Naive thymus-derived CD8-positive, alpha-beta T cell (primary cell): ENCODE measurements at regions not wholly inside any gene's neighbourhood (a gene's known extent, or its start where the extent isn't known, plus 50 kb on each side); places are given as distances from the start of the nearest gene placed in this dataset.
"Not testable (repeated sequence)": the region's sequence is repeated elsewhere in the genome, so short reads cannot be mapped to it uniquely, and the experiment has no call there.

Source experiments
- ATAC-seq, 2 donors: fragments of 150-1000 bp; cut with Tn5 transposase in 1 of 2; sonication (Bioruptor Pico), chemical (Tn5 transposase) in 1 of 2; 1 replicate in 1 of 2; 2 replicates in 1 of 2; pipeline ENCODE4 v1.10.0; 2021; ENCODE audit warnings: mild to moderate bottlenecking in 2 of 2, moderate library complexity in 2 of 2
- POLR2A ChIA-PET: fragments of 350-600 bp; sonication (Branson Sonifier 250); formaldehyde crosslinking; loops from one replicate; lab custom pipeline; 2021; ENCODE audit warnings: antibody characterized with exemption; lab: Charles Lee
- DNase-seq, 10 donors: peaks; one replicate each; pipeline versions ENCODE4 v3.0.0 to v3.0.0-alpha.2; 2020 to 2022
- H3K27ac Mint-ChIP-seq, 10 donors: one replicate each; pipeline ENCODE4 v1.8.0; 2020 to 2022; ENCODE audit warnings: mild to moderate bottlenecking in 10 of 10, mixed read lengths in 10 of 10, moderate library complexity in 4 of 10, inconsistent platforms in 1 of 10
- H3K27me3 Mint-ChIP-seq, 5 donors: one replicate each; pipeline ENCODE4 v1.8.0; 2021 to 2022; ENCODE audit warnings: mixed read lengths in 5 of 5
- H3K36me3 Mint-ChIP-seq, 3 donors: one replicate each; pipeline ENCODE4 v1.8.0; 2020 to 2022; ENCODE audit warnings: mixed read lengths in 3 of 3, mild to moderate bottlenecking in 2 of 3, inconsistent platforms in 1 of 3
- H3K4me1 Mint-ChIP-seq, 4 donors: one replicate each; pipeline ENCODE4 v1.8.0; 2021 to 2022; ENCODE audit warnings: mixed read lengths in 4 of 4
- H3K4me3 Mint-ChIP-seq, 10 donors: one replicate each; pipeline ENCODE4 v1.8.0; 2020 to 2022; ENCODE audit warnings: mild to moderate bottlenecking in 10 of 10, mixed read lengths in 10 of 10, moderate library complexity in 6 of 10, inconsistent platforms in 1 of 10
- H3K9me3 Mint-ChIP-seq, 9 donors: one replicate each; pipeline ENCODE4 v1.8.0; 2020 to 2022; ENCODE audit warnings: mixed read lengths in 9 of 9, mild to moderate bottlenecking in 3 of 9, inconsistent platforms in 1 of 9, moderate library complexity in 1 of 9

DNA sequence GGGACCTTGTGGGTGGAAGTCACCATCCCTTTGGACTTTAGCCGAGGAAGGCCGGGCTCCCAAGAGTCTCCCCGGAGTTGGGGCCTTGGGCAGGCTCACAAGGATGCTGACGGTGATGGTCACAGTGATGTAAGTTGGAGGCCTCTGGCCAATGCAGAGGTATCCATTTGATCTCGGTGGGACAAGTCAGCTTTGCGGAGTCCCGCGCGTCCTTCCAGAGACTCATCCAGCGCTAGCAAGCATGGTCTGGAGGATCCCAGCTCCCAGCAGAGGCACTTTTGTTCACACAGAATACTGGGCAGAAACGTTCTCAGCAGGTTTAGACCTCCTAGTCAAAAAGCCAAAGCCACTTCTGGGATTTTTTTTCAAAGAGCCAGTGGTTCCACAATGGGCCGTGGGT, 103.8 kb upstream of the ANKRD30BL start:
- DNase-seq, POLR2A ChIA-PET, H3K27ac Mint-ChIP-seq: not testable (repeated sequence)

DNA sequence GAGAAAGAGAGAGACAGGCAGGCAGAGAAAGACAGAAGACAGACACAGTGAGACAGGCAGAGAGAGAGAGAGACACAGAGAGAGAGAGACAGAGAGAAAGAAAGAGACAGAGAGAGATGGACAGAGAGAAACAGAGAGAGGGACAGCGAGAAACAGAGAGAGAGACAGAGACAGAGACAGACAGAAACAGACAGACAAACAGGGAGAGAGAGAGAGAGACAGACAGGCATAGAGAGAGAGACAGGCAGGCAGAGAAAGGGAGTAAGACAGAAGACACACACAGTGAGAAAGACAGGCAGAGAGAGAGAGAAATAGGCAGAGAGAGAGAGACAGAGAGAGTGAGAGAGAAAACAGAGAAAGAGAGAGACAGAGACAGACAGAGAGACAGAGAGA, 105.3 kb upstream of the ANKRD30BL start:
- H3K9me3 Mint-ChIP-seq: no peaks in the 10 kb centered on the region
- peaks cover 0 to 9% (median under 1%) of the 10 kb centered on the region in 5 donors for H3K27me3 Mint-ChIP-seq
- POLR2A ChIA-PET: no interaction called here
- ATAC-seq (no peak), DNase-seq (no peak)
- H3K4me1 Mint-ChIP-seq: peaks cover 0 to 4% (median 2%) of the 10 kb centered on the region in 4 donors
- no peak overlapping the region for H3K4me3 Mint-ChIP-seq
- no peaks in the 10 kb centered on the region for H3K36me3 Mint-ChIP-seq
- H3K27ac Mint-ChIP-seq: no peak overlapping the region

More for the DNA sequence above, 103.8 kb upstream of the ANKRD30BL start:
- H3K36me3 Mint-ChIP-seq, ATAC-seq, H3K9me3 Mint-ChIP-seq, H3K4me1 Mint-ChIP-seq, H3K4me3 Mint-ChIP-seq: not testable (repeated sequence)
- peaks cover 0 to 11% (median 2%) of the 10 kb centered on the region in 5 donors for H3K27me3 Mint-ChIP-seq

- POLR2A ChIA-PET, H3K4me3 Mint-ChIP-seq, H3K27ac Mint-ChIP-seq, H3K27me3 Mint-ChIP-seq, H3K4me1 Mint-ChIP-seq, ATAC-seq, H3K36me3 Mint-ChIP-seq, H3K9me3 Mint-ChIP-seq: not testable (repeated sequence)
- DNase-seq: peak in 1 of 10 donors; percentile 12
These were observed 105.9 kb upstream of the ANKRD30BL start for GRCh38 chr2:132267498-132268283.

DNA sequence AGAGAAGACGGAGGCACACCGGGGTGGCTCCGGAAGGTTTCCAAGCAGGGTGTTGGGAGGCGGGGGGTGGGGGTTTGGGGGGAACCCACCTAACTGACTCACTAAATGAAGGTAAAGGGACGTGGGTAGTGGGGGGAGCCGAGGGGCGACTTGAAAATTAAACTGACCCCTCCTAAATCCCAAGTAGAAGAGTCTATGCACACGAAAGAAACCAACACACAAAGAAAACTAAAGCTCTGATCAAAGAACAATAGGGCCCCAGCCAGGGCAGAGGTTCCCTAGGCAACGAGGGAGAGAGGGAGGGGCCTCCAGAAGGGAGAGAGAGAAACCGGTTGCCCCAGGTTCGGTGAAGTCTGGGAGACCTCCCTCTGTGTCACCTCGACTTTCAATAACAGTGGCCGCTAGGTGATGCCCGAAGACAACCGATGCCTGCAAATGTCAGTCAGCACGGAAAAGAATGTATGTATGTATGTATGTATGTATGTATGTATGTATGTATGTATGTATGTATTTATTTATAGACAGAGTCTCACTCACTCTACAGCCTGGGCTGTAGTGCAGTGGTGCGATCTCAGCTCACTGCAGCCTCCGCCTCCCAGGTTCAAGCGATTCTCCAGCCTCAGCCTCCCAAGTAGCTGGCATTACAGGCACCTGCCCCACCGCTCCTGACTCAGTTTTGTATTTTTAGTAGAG, 106.7 kb upstream of the ANKRD30BL start:
- peak overlapping the region in 2 of 10 donors; percentile 46 to 69 for H3K4me3 Mint-ChIP-seq
- peak overlapping the region in 4 of 10 donors; percentile 15 to 83 (median 56) for H3K27ac Mint-ChIP-seq
- DNase-seq (peak in 8 of 10 donors; percentile 11 to 63 (median 44)), ATAC-seq (peak in 1 of 2 donors; percentile 29)
- H3K9me3 Mint-ChIP-seq, H3K4me1 Mint-ChIP-seq, H3K36me3 Mint-ChIP-seq, POLR2A ChIA-PET, H3K27me3 Mint-ChIP-seq: not testable (repeated sequence)

DNA sequence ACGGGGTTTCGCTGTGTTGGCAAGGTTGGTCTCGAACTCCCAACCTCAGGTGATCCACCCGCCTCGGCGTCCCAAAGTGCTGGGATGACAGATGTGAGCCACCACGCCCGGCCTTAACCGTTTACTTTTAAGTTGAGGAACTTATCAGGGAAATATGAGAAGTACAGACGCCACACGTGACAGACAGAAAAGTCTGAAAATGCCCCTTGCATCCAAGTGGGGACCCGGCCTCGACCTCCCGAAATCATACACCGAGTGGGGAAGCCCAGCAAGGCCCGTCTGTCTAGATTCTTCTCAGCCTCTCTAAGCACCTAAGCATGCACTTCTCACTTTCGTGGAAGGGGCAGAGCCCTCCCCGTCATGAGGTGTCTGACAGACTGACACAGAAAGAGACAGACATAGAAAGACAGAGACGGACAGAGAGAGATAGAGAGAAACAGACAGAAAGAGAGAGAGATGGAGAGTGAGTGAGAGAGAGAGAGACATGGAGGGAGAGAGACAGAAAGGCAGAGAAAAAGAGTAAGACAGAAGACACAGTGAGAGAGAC, 107.3 kb upstream of the ANKRD30BL start:
- Mint-ChIP-seq H3K9me3 (peaks cover 0 to 2% (median 0%) of the 10 kb centered on the region in 9 donors), H3K4me1 (peaks cover 0 to 4% (median 2%) of the 10 kb centered on the region in 4 donors), H3K4me3 (peak overlapping the region in 1 of 10 donors; percentile 46), H3K27me3 (peaks cover 0 to 8% (median 0%) of the 10 kb centered on the region in 5 donors), H3K27ac (no peak overlapping the region), H3K36me3 (no peaks in the 10 kb centered on the region)
- ATAC-seq (no peak), DNase-seq (no peak)
- POLR2A ChIA-PET: no interaction called here

DNA sequence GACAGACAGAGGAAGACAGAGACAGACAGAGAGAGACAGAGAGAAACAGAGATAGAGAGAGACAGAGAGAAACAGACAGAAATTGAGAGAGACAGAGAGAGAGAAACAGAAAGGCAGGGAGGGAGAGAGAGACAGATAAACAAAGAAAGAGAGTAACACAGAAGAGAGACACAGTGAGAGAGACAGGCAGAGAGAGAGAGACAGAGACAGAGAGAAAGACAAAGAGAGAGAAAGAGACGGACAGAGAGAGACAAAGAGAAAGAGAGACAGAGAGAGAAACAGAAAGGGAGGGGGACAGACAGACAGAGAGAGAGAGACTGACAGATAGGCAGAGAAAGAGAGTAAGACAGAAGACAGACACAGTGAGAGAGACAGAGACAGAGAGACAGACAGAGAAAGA, 108.5 kb upstream of the ANKRD30BL start:
- Mint-ChIP-seq H3K36me3 (no peaks in the 10 kb centered on the region), H3K4me3 (no peak overlapping the region), H3K27ac (no peak overlapping the region), H3K4me1 (peaks cover 0 to 4% (median 2%) of the 10 kb centered on the region in 4 donors), H3K27me3 (peaks cover 0 to 11% (median 3%) of the 10 kb centered on the region in 5 donors), H3K9me3 (peaks cover 0 to 2% (median 0%) of the 10 kb centered on the region in 9 donors)
- POLR2A ChIA-PET: no interaction called here
- ATAC-seq: no peak
- DNase-seq: no peak

GRCh38 chr2:132270981-132271546, 109.3 kb upstream of the ANKRD30BL start:
- peaks cover 0 to 2% (median 0%) of the 10 kb centered on the region in 3 donors for H3K36me3 Mint-ChIP-seq
- POLR2A ChIA-PET: no interaction called here
- peaks cover 0 to 4% (median 2%) of the 10 kb centered on the region in 4 donors for H3K4me1 Mint-ChIP-seq
- H3K27me3 Mint-ChIP-seq: peaks cover 0 to 11% (median 3%) of the 10 kb centered on the region in 5 donors
- DNase-seq (no peak), ATAC-seq (no peak)
- H3K9me3 Mint-ChIP-seq: peaks cover 0 to 2% (median 0%) of the 10 kb centered on the region in 9 donors
- H3K27ac Mint-ChIP-seq: no peak overlapping the region
- no peak overlapping the region for H3K4me3 Mint-ChIP-seq

DNA sequence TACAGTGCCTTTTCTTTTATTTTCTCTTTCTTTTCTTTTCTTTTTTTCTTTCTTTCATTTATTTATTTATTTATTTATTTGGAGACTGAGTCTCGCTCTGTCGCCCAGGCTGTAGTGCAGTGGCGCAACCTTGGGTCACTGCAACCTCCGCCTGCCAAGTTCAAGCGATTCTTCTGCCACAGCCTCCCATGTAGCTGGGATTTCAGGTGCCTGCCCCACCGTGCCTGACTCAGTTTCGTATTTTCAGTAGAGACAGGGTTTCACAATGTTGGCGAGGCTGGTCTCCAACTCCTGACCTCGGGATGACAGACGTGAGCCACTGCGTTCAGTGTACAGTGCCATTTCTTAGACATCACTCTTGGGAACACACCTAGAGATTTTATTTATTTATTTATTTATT, 110.0 kb upstream of the ANKRD30BL start:
- H3K4me1 Mint-ChIP-seq, H3K27ac Mint-ChIP-seq, H3K9me3 Mint-ChIP-seq, H3K4me3 Mint-ChIP-seq, DNase-seq, ATAC-seq, POLR2A ChIA-PET, H3K36me3 Mint-ChIP-seq: not testable (repeated sequence)
- H3K27me3 Mint-ChIP-seq: peaks cover 0 to 13% (median 3%) of the 10 kb centered on the region in 5 donors

GRCh38 chr2:132272713-132273112, 111.0 kb upstream of the ANKRD30BL start:
- H3K36me3 Mint-ChIP-seq: peaks cover 0 to 2% (median under 1%) of the 10 kb centered on the region in 3 donors
- peaks cover 0 to 13% (median 3%) of the 10 kb centered on the region in 5 donors for H3K27me3 Mint-ChIP-seq
- peaks cover 0 to 4% (median 2%) of the 10 kb centered on the region in 4 donors for H3K4me1 Mint-ChIP-seq
- no peak overlapping the region for H3K27ac Mint-ChIP-seq
- no peak for ATAC-seq
- H3K9me3 Mint-ChIP-seq: peaks cover 0 to 13% (median 3%) of the 10 kb centered on the region in 9 donors
- DNase-seq: no peak
- POLR2A ChIA-PET: no interaction called here
- H3K4me3 Mint-ChIP-seq: no peak overlapping the region

GRCh38 chr2:132273585-132273984, 111.8 kb upstream of the ANKRD30BL start:
- H3K4me3 Mint-ChIP-seq, H3K36me3 Mint-ChIP-seq, H3K27me3 Mint-ChIP-seq, H3K27ac Mint-ChIP-seq, ATAC-seq, H3K4me1 Mint-ChIP-seq, POLR2A ChIA-PET, DNase-seq: not testable (repeated sequence)
- H3K9me3 Mint-ChIP-seq: peaks cover 0 to 19% (median 6%) of the 10 kb centered on the region in 9 donors

DNA sequence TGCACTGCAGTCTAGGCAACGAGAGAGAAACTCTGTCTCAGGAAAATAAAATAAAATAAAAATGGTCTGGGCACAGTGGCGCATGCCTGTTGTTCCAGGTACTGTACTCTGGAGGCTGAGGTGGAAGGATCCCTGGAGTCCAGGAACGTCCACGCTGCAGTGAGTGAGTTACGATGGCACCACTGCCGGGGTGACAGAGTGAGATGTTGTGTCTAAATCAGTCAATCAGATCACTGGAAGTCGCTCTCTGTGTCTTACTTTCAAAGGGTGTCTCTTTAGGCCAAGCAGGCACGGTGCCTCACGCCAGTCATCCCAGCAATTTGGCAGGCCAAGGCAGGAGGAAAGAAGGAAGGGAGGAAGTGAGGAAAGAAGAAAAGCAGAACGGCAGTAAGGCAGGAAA, 112.2 kb upstream of the ANKRD30BL start:
- no peak for ATAC-seq

GRCh38 chr2:132275396-132275795, 113.6 kb upstream of the ANKRD30BL start:
- ATAC-seq (no peak), DNase-seq (no peak)
- H3K36me3 Mint-ChIP-seq: peaks cover 0 to 4% (median 3%) of the 10 kb centered on the region in 3 donors
- no peak overlapping the region for H3K27ac Mint-ChIP-seq
- H3K4me3 Mint-ChIP-seq: no peak overlapping the region
- H3K4me1 Mint-ChIP-seq: peaks cover 0 to 2% (median 0%) of the 10 kb centered on the region in 4 donors
- POLR2A ChIA-PET: no interaction called here
- H3K27me3 Mint-ChIP-seq: peaks cover 0 to 9% (median 3%) of the 10 kb centered on the region in 5 donors
- H3K9me3 Mint-ChIP-seq: peaks cover 0 to 19% (median 9%) of the 10 kb centered on the region in 9 donors

More for the DNA sequence above, 112.2 kb upstream of the ANKRD30BL start:
- H3K4me1 Mint-ChIP-seq: peaks cover 0 to 2% (median 0%) of the 10 kb centered on the region in 4 donors
- H3K9me3 Mint-ChIP-seq: peaks cover 0 to 19% (median 6%) of the 10 kb centered on the region in 9 donors
- peaks cover 0 to 4% (median 3%) of the 10 kb centered on the region in 3 donors for H3K36me3 Mint-ChIP-seq
- no peak overlapping the region for H3K4me3 Mint-ChIP-seq
- peaks cover 0 to 9% (median 3%) of the 10 kb centered on the region in 5 donors for H3K27me3 Mint-ChIP-seq
- POLR2A ChIA-PET: no interaction called here
- no peak overlapping the region for H3K27ac Mint-ChIP-seq
- no peak for DNase-seq
